Natural killer cell (primary cell): ENCODE measurements at regions not wholly inside any gene's neighbourhood (a gene's known extent, or its start where the extent isn't known, plus 50 kb on each side); places are given as distances from the start of the nearest gene placed in this dataset.

Experiments
- ATAC-seq, 3 donors: fragments of 150-1000 bp in 2 of 3; fragments of 200-7000 bp in 1 of 3; cut with Tn5 transposase; 1 replicate in 1 of 3; 2 replicates in 2 of 3; pipeline ENCODE4 v1.10.0; 2021; ENCODE audit warnings: mild to moderate bottlenecking in 2 of 3, moderate library complexity in 2 of 3
- DNase-seq, 2 donors: peaks; one replicate each; pipeline versions ENCODE4 v3.0.0 to v3.0.0-alpha.2; 2013 to 2021; ENCODE audit warnings: mixed read lengths in 1 of 2
- H3K27ac ChIP-seq: one replicate; pipeline ENCODE4 v1.5.1; 2013; ENCODE audit warnings: mild to moderate bottlenecking, low read length
- H3K27me3 ChIP-seq: one replicate; pipeline ENCODE4 v1.6.1; 2013; ENCODE audit warnings: low read length; ENCODE audit not compliant: control insufficient read depth, insufficient read depth
- H3K36me3 ChIP-seq: one replicate; pipeline ENCODE4 v1.6.1; 2013; ENCODE audit warnings: low read length; ENCODE audit not compliant: control insufficient read depth, insufficient read depth
- H3K4me1 ChIP-seq: one replicate; pipeline ENCODE4 v1.6.1; 2013; ENCODE audit warnings: low read length; ENCODE audit not compliant: control insufficient read depth, insufficient read depth
- H3K4me3 ChIP-seq: one replicate; pipeline ENCODE4 v1.5.1; 2013; ENCODE audit warnings: low read length
- H3K9me3 ChIP-seq: one replicate; pipeline ENCODE4 v1.6.1; 2013; ENCODE audit warnings: low read length; ENCODE audit not compliant: control insufficient read depth, insufficient read depth
- H3K27ac Mint-ChIP-seq, 2 donors: one replicate each; pipeline ENCODE4 v1.8.0; 2022; ENCODE audit warnings: mild to moderate bottlenecking in 2 of 2, mixed read lengths in 2 of 2, moderate library complexity in 1 of 2
- H3K27me3 Mint-ChIP-seq, 2 donors: one replicate each; pipeline ENCODE4 v1.8.0; 2022; ENCODE audit warnings: low read depth in 2 of 2, mixed read lengths in 2 of 2
- H3K36me3 Mint-ChIP-seq: one replicate; pipeline ENCODE4 v1.8.0; 2022; ENCODE audit warnings: mixed read lengths
- H3K4me1 Mint-ChIP-seq, 2 donors: one replicate each; pipeline ENCODE4 v1.8.0; 2022; ENCODE audit warnings: mixed read lengths in 2 of 2
- H3K4me3 Mint-ChIP-seq: one replicate; pipeline ENCODE4 v1.8.0; 2022; ENCODE audit warnings: mild to moderate bottlenecking, moderate library complexity, mixed read lengths
- H3K9me3 Mint-ChIP-seq, 2 donors: one replicate each; pipeline ENCODE4 v1.8.0; 2022; ENCODE audit warnings: mixed read lengths in 2 of 2
- CTCF ChIP-seq: fragments of 200-600 bp; IDR thresholded peaks from one replicate; pipeline ENCODE4 v1.8.0; 2022; ENCODE audit warnings: antibody characterized with exemption
- whole genome bisulfite sequencing: methylation state at CpG from one replicate; pipeline ENCODE4 v1.1.7; 2013; ENCODE audit warnings: missing lambda C conversion rate; ENCODE audit not compliant: insufficient coverage; 5-methylcytosine and 5-hydroxymethylcytosine counted together
- intact Hi-C: fragments of 100-400 bp; cut with micrococcal nuclease; formaldehyde crosslinking; loops from one replicate; pipeline ENCODE4 v1.14.2; 2022

DNA sequence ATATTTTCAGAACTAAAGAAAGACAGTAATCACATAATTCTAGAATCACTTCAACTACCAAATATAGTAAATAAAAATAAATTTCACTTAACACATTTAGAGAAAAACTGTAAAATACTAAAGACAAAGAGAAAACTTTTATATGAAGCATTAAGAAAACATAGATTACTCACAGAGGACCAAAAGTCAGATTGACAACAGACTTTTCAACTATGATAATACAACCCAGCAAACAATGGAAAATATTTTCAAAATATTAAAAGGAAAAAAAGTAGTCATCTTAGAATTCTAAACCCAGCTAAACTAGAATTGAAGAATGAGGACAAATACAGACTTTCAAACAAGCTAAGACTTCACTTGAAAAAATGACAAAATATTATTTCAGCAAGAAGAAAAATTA is 164.8 kb upstream of the ARID1B start:
- Histone ChIP-seq H3K36me3 (no peaks in the 10 kb centered on the region), H3K4me1 (no peaks in the 10 kb centered on the region), H3K27me3 (no peaks in the 10 kb centered on the region), H3K9me3 (peaks cover 10% of the 10 kb centered on the region), H3K27ac (no peak overlapping the region), H3K4me3 (no peak overlapping the region)
- peaks cover 11% of the 10 kb centered on the region for H3K36me3 Mint-ChIP-seq
- no peak for ATAC-seq
- no peak for DNase-seq
- no peak overlapping the region for H3K27ac Mint-ChIP-seq
- intact Hi-C loops = no loop called here
- H3K27me3 Mint-ChIP-seq = peaks cover 14 to 26% of the 10 kb centered on the region in 2 donors
- peaks cover 2 to 9% of the 10 kb centered on the region in 2 donors for H3K9me3 Mint-ChIP-seq
- no peak for TF ChIP-seq CTCF
- H3K4me1 Mint-ChIP-seq = no peaks in the 10 kb centered on the region
- H3K4me3 Mint-ChIP-seq = no peak overlapping the region

GRCh38 chr6:156602066-156602385 is 175.2 kb upstream of the ARID1B start:
- ATAC-seq (no peak), DNase-seq (no peak)
- no peaks in the 10 kb centered on the region for H3K4me1 Mint-ChIP-seq
- Histone ChIP-seq H3K9me3 (no peaks in the 10 kb centered on the region), H3K4me1 (no peaks in the 10 kb centered on the region), H3K27ac (no peak overlapping the region), H3K27me3 (no peaks in the 10 kb centered on the region), H3K4me3 (no peak overlapping the region), H3K36me3 (no peaks in the 10 kb centered on the region)
- WGBS = 74% methylated on average over 7 of the region's 7 CpGs
- H3K9me3 Mint-ChIP-seq = peaks cover 0 to 2% of the 10 kb centered on the region in 2 donors
- intact Hi-C loops = no loop called here
- H3K27ac Mint-ChIP-seq = no peak overlapping the region
- no peaks in the 10 kb centered on the region for H3K36me3 Mint-ChIP-seq
- no peak for TF ChIP-seq CTCF
- no peak overlapping the region for H3K4me3 Mint-ChIP-seq
- peaks cover 19 to 25% of the 10 kb centered on the region in 2 donors for H3K27me3 Mint-ChIP-seq

GRCh38 chr6:156601152-156602065 is 175.8 kb upstream of the ARID1B start:
- H3K27me3 ChIP-seq = no peaks in the 10 kb centered on the region

More at GRCh38 chr6:156601152-156602065, 175.8 kb upstream of the ARID1B start:
- DNase-seq (no peak), ATAC-seq (no peak)
- Histone ChIP-seq H3K4me3 (no peak overlapping the region), H3K4me1 (no peaks in the 10 kb centered on the region), H3K27ac (no peak overlapping the region), H3K9me3 (no peaks in the 10 kb centered on the region), H3K36me3 (no peaks in the 10 kb centered on the region)
- Mint-ChIP-seq H3K27ac (no peak overlapping the region), H3K36me3 (no peaks in the 10 kb centered on the region), H3K4me3 (no peak overlapping the region), H3K4me1 (no peaks in the 10 kb centered on the region), H3K27me3 (peaks cover 20 to 29% of the 10 kb centered on the region in 2 donors), H3K9me3 (peaks cover 0 to 2% of the 10 kb centered on the region in 2 donors)
- no peak for TF ChIP-seq CTCF
- intact Hi-C loops = no loop called here
- 82% methylated on average over 16 of the region's 17 CpGs for WGBS
